Loucy (cell line): ENCODE measurements at regions not wholly inside any gene's neighbourhood (a gene's known extent, or its start where the extent isn't known, plus 50 kb on each side); places are given as distances from the start of the nearest gene placed in this dataset.

ENCODE experiments used
- CTCF ChIP-seq: fragments of 200-600 bp; sonication (generic); conservative IDR thresholded peaks from 2 replicates; pipeline ENCODE4 v1.5.1; 2014; ENCODE audit warnings: mild to moderate bottlenecking, antibody characterized with exemption, low read length
- EZH2phosphoT487 ChIP-seq: fragments of 200-600 bp; IDR thresholded peaks from 2 replicates; pipeline ENCODE4 v1.6.1; 2018; ENCODE audit warnings: antibody characterized with exemption, mild to moderate bottlenecking, moderate library complexity, borderline replicate concordance

DNA sequence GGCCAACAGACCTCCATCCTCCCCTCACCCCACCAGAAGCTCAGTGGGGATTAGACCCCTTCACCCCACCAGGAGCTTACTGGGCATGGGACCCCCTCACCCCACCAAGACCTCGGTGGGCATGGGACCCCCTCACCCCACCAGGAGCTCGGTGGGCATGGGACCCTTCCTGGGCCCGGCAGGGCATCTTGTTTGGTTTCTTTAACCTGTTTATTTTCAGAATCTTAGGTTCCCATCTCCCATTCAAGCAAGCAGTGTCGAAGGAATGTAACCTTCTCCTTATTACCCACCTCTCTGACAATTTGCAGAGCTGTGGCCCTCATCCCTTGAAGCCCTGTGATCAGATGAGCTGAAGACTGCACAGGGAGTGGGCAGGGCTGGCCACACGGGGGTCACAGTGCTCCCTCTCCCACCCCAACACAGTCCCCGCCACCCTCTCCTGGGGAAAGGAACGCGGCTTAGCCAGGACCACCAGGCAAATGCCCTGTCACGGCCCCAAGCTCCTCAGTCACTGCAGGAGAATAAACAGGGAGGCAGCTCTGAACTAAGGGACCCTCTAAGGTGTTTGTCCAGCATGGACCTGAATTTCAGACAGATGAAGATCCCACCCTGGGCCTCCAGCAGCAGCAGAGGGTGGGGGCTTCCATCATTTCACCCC is 330.0 kb downstream of the NPHP4 start:
- TF ChIP-seq CTCF (no peak), EZH2phosphoT487 (no peak)
